Aorta (tissue), 5 donors: ENCODE measurements at regions not wholly inside any gene's neighbourhood (a gene's known extent, or its start where the extent isn't known, plus 50 kb on each side); places are given as distances from the start of the nearest gene placed in this dataset.
A peak's percentile ranks its signal among the peaks of the same experiment; 100 is the strongest.

Source experiments
- ATAC-seq: fragments of 200-7000 bp; cut with Tn5 transposase; one replicate; pipeline ENCODE4 v1.9.1; 2022; ENCODE audit warnings: moderate library complexity; ENCODE audit not compliant: low FRiP score
- DNase-seq, 2 donors: peaks; one replicate each; pipeline ENCODE4 v3.0.0-alpha.2; 2020
- H3K27ac ChIP-seq, 2 donors: one replicate each; pipeline ENCODE4 v1.5.1; 2013; ENCODE audit warnings: low read length in 2 of 2, mild to moderate bottlenecking in 2 of 2, moderate library complexity in 2 of 2, control low read depth in 1 of 2, inconsistent platforms in 1 of 2, low read depth in 1 of 2
- H3K27me3 ChIP-seq, 2 donors: one replicate each; pipeline ENCODE4 v1.6.1; 2013; ENCODE audit warnings: control low read depth in 1 of 2, low read length in 1 of 2, mild to moderate bottlenecking in 1 of 2, moderate library complexity in 1 of 2; ENCODE audit not compliant: insufficient read depth in 2 of 2, control insufficient read depth in 1 of 2
- H3K36me3 ChIP-seq, 2 donors: one replicate each; pipeline ENCODE4 v1.6.1; 2013; ENCODE audit warnings: control low read depth in 1 of 2, low read length in 1 of 2, mild to moderate bottlenecking in 1 of 2; ENCODE audit not compliant: insufficient read depth in 2 of 2, control insufficient read depth in 1 of 2
- H3K4me1 ChIP-seq, 2 donors: one replicate each; pipeline ENCODE4 v1.6.1; 2013; ENCODE audit warnings: low read length in 2 of 2, control low read depth in 1 of 2, mild to moderate bottlenecking in 1 of 2, moderate library complexity in 1 of 2; ENCODE audit not compliant: insufficient read depth in 2 of 2, control insufficient read depth in 1 of 2
- H3K4me3 ChIP-seq, 2 donors: one replicate each; pipeline ENCODE4 v1.5.1; 2013; ENCODE audit warnings: low read length in 2 of 2, control low read depth in 1 of 2, mild to moderate bottlenecking in 1 of 2
- H3K9me3 ChIP-seq: one replicate; pipeline ENCODE4 v1.6.1; 2013; ENCODE audit warnings: mild to moderate bottlenecking, low read length; ENCODE audit not compliant: control insufficient read depth
- WGBS, 2 donors: extraction: QIAGEN DNeasy Blood & Tissue Kit; methylation state at CpG; one replicate each; pipeline ENCODE4 v1.1.7; 2013; 5-methylcytosine and 5-hydroxymethylcytosine counted together
- intact Hi-C, 2 donors: fragments of 100-400 bp; cut with DNase I; formaldehyde crosslinking; loops; one replicate each; pipeline versions ENCODE4 v1.14.2 to v1.15.0; 2022
- donor health status: healthy with polysubstance abuse.
- donor health status: Bipolar disorder and iron deficiency.
- donor health status: DM: no; HTN: no; CAD: no.
- donor health status: DM: no; HTN: no; CAD: no.
- donor health status: DM: yes; HTN: yes; CAD: no.

GRCh38 chr2:176581557-176582165 is 312.4 kb downstream of the MTX2 start:
- 87 to 89% methylated on average over 4 of the region's 4 CpGs for WGBS, 2 donors

GRCh38 chr2:176582176-176582575 is 312.9 kb downstream of the MTX2 start:
- 68 to 71% methylated on average over 2 of the region's 2 CpGs for WGBS, 2 donors
- intact Hi-C loops = no loop called here
- Histone ChIP-seq H3K4me3 (no peak overlapping the region), H3K9me3 (no peaks in the 10 kb centered on the region), H3K27me3 (no peaks in the 10 kb centered on the region), H3K4me1 (no peaks in the 10 kb centered on the region), H3K27ac (no peak overlapping the region), H3K36me3 (no peaks in the 10 kb centered on the region)
- ATAC-seq = no peak
- DNase-seq = no peak

More at GRCh38 chr2:176581557-176582165, 312.4 kb downstream of the MTX2 start:
- Histone ChIP-seq H3K27me3 (no peaks in the 10 kb centered on the region), H3K4me1 (no peaks in the 10 kb centered on the region), H3K9me3 (no peaks in the 10 kb centered on the region), H3K36me3 (no peaks in the 10 kb centered on the region), H3K4me3 (no peak overlapping the region), H3K27ac (no peak overlapping the region)
- intact Hi-C loops = no loop called here
- DNase-seq (no peak), ATAC-seq (no peak)

GRCh38 chr2:176582990-176583481 is 313.8 kb downstream of the MTX2 start:
- intact Hi-C loops = no loop called here
- 35 to 37% methylated on average over 2 of the region's 2 CpGs for WGBS, 2 donors

GRCh38 chr2:176583607-176584006 is 314.4 kb downstream of the MTX2 start:
- DNase-seq = no peak
- Histone ChIP-seq H3K4me3 (no peak overlapping the region), H3K27me3 (no peaks in the 10 kb centered on the region), H3K9me3 (no peaks in the 10 kb centered on the region), H3K36me3 (no peaks in the 10 kb centered on the region), H3K4me1 (no peaks in the 10 kb centered on the region), H3K27ac (no peak overlapping the region)
- WGBS, 2 donors = 58 to 67% methylated on average over 6 of the region's 6 CpGs
- ATAC-seq = no peak
- intact Hi-C loops = no loop called here

More at GRCh38 chr2:176582990-176583481, 313.8 kb downstream of the MTX2 start:
- Histone ChIP-seq H3K4me1 (no peaks in the 10 kb centered on the region), H3K9me3 (no peaks in the 10 kb centered on the region), H3K27ac (no peak overlapping the region), H3K4me3 (no peak overlapping the region), H3K27me3 (no peaks in the 10 kb centered on the region), H3K36me3 (no peaks in the 10 kb centered on the region)
- peak; percentile 90 for ATAC-seq
- DNase-seq = peak in 1 of 2 donors; percentile 76

- no peak overlapping the region for H3K4me3 ChIP-seq
- peaks cover 0 to 2% of the 10 kb centered on the region in 2 donors for H3K27me3 ChIP-seq
- no peak for DNase-seq
- H3K36me3 ChIP-seq = no peaks in the 10 kb centered on the region
- no peak for ATAC-seq
- intact Hi-C loops = no loop called here
- H3K9me3 ChIP-seq = no peaks in the 10 kb centered on the region
- no peak overlapping the region for H3K27ac ChIP-seq
- 85 to 86% methylated on average over 3 of the region's 3 CpGs for WGBS, 2 donors
- H3K4me1 ChIP-seq = no peaks in the 10 kb centered on the region
Observed at GRCh38 chr2:176584333-176584732, 315.1 kb downstream of the MTX2 start.

GRCh38 chr2:176585291-176585690 is 316.0 kb downstream of the MTX2 start:
- no peak for DNase-seq
- Histone ChIP-seq H3K9me3 (no peaks in the 10 kb centered on the region), H3K27ac (no peak overlapping the region), H3K4me3 (no peak overlapping the region), H3K36me3 (no peaks in the 10 kb centered on the region), H3K27me3 (peaks cover 0 to 2% of the 10 kb centered on the region in 2 donors), H3K4me1 (no peaks in the 10 kb centered on the region)
- intact Hi-C loops = no loop called here
- 89 to 97% methylated on average over 1 of the region's 1 CpG for WGBS, 2 donors
- no peak for ATAC-seq

GRCh38 chr2:176585791-176586190 is 316.5 kb downstream of the MTX2 start:
- no peak for ATAC-seq
- Histone ChIP-seq H3K9me3 (no peaks in the 10 kb centered on the region), H3K36me3 (no peaks in the 10 kb centered on the region), H3K4me3 (no peak overlapping the region), H3K27ac (no peak overlapping the region), H3K4me1 (no peaks in the 10 kb centered on the region), H3K27me3 (peaks cover 0 to 2% of the 10 kb centered on the region in 2 donors)
- WGBS, 2 donors = 77 to 86% methylated on average over 2 of the region's 2 CpGs
- intact Hi-C loops = no loop called here
- no peak for DNase-seq

- Histone ChIP-seq H3K36me3 (no peaks in the 10 kb centered on the region), H3K4me3 (no peak overlapping the region), H3K4me1 (no peaks in the 10 kb centered on the region), H3K9me3 (no peaks in the 10 kb centered on the region), H3K27me3 (peaks cover 0 to 2% of the 10 kb centered on the region in 2 donors), H3K27ac (no peak overlapping the region)
- 76 to 79% methylated on average over 7 of the region's 7 CpGs for WGBS, 2 donors
- intact Hi-C loops = no loop called here
- ATAC-seq = no peak
- no peak for DNase-seq
Observed at GRCh38 chr2:176589287-176589686, 320.0 kb downstream of the MTX2 start.

GRCh38 chr2:176589825-176590440 is 320.7 kb downstream of the MTX2 start:
- H3K36me3 ChIP-seq = no peaks in the 10 kb centered on the region
- no peak overlapping the region for H3K4me3 ChIP-seq
- WGBS, 2 donors = 35 to 41% methylated on average over 11 of the region's 11 CpGs
- intact Hi-C loops = no loop called here
- ATAC-seq = no peak
- peaks cover 0 to 2% of the 10 kb centered on the region in 2 donors for H3K27me3 ChIP-seq
- no peaks in the 10 kb centered on the region for H3K4me1 ChIP-seq
- DNase-seq = no peak
- no peak overlapping the region for H3K27ac ChIP-seq
- H3K9me3 ChIP-seq = no peaks in the 10 kb centered on the region
